HepG2 (cell line): ENCODE measurements at regions not wholly inside any gene's neighbourhood (a gene's known extent, or its start where the extent isn't known, plus 50 kb on each side); places are given as distances from the start of the nearest gene placed in this dataset.

Experiments used
- ARNTL ChIP-seq: sonication (generic); formaldehyde crosslinking; IDR thresholded peaks from 2 replicates; pipeline ENCODE4 v1.4.0; 2020; ENCODE audit warnings: mild to moderate bottlenecking, missing genetic modification reagents
- FOXP1 ChIP-seq, 2 experiments: fragments of 450-650 bp in 1 of 2; IDR thresholded peaks; 2 replicates each; pipeline ENCODE4 v1.6.1; 2017 to 2018; ENCODE audit warnings: antibody characterized with exemption in 1 of 2
- MED13 ChIP-seq: sonication (generic); formaldehyde crosslinking; IDR thresholded peaks from 2 replicates; pipeline ENCODE4 v1.5.0; 2020; ENCODE audit warnings: missing genetic modification reagents
- PHF21A ChIP-seq: sonication (generic); formaldehyde crosslinking; IDR thresholded peaks from 2 replicates; pipeline ENCODE4 v1.5.0; 2020; ENCODE audit warnings: mild to moderate bottlenecking, missing genetic modification reagents
- RORA ChIP-seq: sonication (generic); formaldehyde crosslinking; IDR thresholded peaks from 2 replicates; pipeline ENCODE4 v1.5.0; 2020; ENCODE audit warnings: mild to moderate bottlenecking, missing genetic modification reagents, moderate library complexity
- SMC3 ChIP-seq: IDR thresholded peaks from 2 replicates; pipeline ENCODE4 v1.6.1; 2011; ENCODE audit warnings: low read length, improper control_type of control experiment
- ZNF121 ChIP-seq: sonication (generic); formaldehyde crosslinking; IDR thresholded peaks from 2 replicates; pipeline ENCODE4 v1.5.0; 2020; ENCODE audit warnings: mild to moderate bottlenecking, missing genetic modification reagents
- ZNF274 ChIP-seq: sonication (generic); formaldehyde crosslinking; IDR thresholded peaks from 2 replicates; pipeline ENCODE4 v1.5.1; 2020; ENCODE audit warnings: mild to moderate bottlenecking, missing genetic modification reagents
- ZNF343 ChIP-seq: sonication (generic); formaldehyde crosslinking; IDR thresholded peaks from 2 replicates; pipeline ENCODE4 v1.4.0; 2020; ENCODE audit warnings: mild to moderate bottlenecking, missing genetic modification reagents
- ZNF616 ChIP-seq: sonication (generic); formaldehyde crosslinking; IDR thresholded peaks from 2 replicates; pipeline ENCODE4 v1.5.0; 2020; ENCODE audit warnings: low read depth, mild to moderate bottlenecking, missing genetic modification reagents
- ZNF7 ChIP-seq: IDR thresholded peaks from 2 replicates; pipeline ENCODE4 v1.6.1; 2016; ENCODE audit warnings: missing biosample characterization, missing genetic modification reagents
- ZSCAN9 ChIP-seq: IDR thresholded peaks from 2 replicates; pipeline ENCODE4 v1.6.1; 2016; ENCODE audit warnings: borderline replicate concordance
- TF ChIP-seq, protein P1 (sequence below): sonication (generic); formaldehyde crosslinking; IDR thresholded peaks from 2 replicates; pipeline ENCODE4 v1.4.0; 2020; ENCODE audit warnings: missing genetic modification reagents, borderline replicate concordance
- TF ChIP-seq, protein P2 (sequence below): sonication (generic); formaldehyde crosslinking; IDR thresholded peaks from 2 replicates; pipeline ENCODE4 v1.4.0; 2020; ENCODE audit warnings: missing genetic modification reagents
- TF ChIP-seq, protein P3 (sequence below): sonication (generic); formaldehyde crosslinking; IDR thresholded peaks from 2 replicates; pipeline ENCODE4 v1.5.0; 2020; ENCODE audit warnings: missing genetic modification reagents, mild to moderate bottlenecking, borderline replicate concordance
- TF ChIP-seq, protein P4 (sequence below), 2 experiments: sonication (generic) in 1 of 2; formaldehyde crosslinking in 1 of 2; IDR thresholded peaks; 2 replicates each; pipeline versions ENCODE4 v1.5.1 to v1.6.1; 2011 to 2020; ENCODE audit warnings: borderline replicate concordance in 1 of 2, low read depth in 1 of 2, low read length in 1 of 2, mild to moderate bottlenecking in 1 of 2, missing genetic modification reagents in 1 of 2, moderate library complexity in 1 of 2
- TF ChIP-seq, protein P5 (sequence below): sonication (generic); formaldehyde crosslinking; IDR thresholded peaks from 2 replicates; pipeline ENCODE4 v1.8.1; 2023; ENCODE audit warnings: mild to moderate bottlenecking, missing genetic modification reagents, borderline replicate concordance
- TF ChIP-seq, protein P6 (sequence below): sonication (generic); formaldehyde crosslinking; conservative IDR thresholded peaks from 2 replicates; pipeline ENCODE4 v1.4.0; 2020; ENCODE audit warnings: missing genetic modification reagents
- TF ChIP-seq, protein P7 (sequence below): sonication (generic); formaldehyde crosslinking; IDR thresholded peaks from 2 replicates; pipeline ENCODE4 v1.8.1; 2023; ENCODE audit warnings: mild to moderate bottlenecking, missing genetic modification reagents

DNA sequence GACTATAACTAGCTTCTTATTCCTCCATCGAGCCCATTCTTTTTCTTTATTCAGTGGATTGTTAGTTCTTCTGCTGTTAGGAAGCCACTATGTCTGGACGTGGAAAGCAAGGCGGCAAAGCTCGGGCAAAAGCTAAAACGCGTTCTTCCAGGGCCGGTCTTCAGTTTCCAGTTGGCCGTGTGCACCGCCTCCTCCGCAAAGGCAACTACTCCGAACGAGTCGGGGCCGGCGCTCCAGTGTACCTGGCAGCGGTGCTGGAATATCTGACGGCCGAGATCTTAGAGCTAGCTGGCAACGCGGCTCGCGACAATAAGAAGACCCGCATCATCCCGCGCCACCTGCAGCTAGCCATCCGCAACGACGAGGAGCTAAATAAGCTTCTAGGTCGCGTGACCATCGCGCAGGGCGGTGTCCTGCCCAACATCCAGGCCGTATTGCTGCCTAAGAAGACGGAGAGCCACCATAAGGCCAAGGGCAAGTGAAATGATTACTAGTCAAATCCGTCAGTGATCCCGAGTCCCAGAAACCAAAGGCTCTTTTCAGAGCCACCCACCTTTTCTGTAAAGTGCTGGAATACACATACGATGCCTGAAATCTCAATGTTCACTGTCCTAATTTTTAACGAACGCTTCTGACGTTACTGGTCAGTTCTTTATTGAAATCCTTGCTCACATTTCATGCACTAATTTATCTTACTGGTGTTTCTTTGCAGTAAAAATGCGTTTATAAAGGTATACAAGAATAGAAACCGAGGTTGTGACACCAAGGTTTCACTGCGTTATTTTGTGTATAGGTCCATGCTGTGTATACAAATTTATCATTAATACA lies 129.9 kb downstream of the HFE start (continued):
- TF ChIP-seq, protein P1, sequence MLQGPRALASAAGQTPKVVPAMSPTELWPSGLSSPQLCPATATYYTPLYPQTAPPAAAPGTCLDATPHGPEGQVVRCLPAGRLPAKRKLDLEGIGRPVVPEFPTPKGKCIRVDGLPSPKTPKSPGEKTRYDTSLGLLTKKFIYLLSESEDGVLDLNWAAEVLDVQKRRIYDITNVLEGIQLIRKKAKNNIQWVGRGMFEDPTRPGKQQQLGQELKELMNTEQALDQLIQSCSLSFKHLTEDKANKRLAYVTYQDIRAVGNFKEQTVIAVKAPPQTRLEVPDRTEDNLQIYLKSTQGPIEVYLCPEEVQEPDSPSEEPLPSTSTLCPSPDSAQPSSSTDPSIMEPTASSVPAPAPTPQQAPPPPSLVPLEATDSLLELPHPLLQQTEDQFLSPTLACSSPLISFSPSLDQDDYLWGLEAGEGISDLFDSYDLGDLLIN (CRISPR knock-in tag) = no peak
- TF ChIP-seq ZNF274 (CRISPR knock-in tag) (peak; percentile 33; the same call in 1 of the 2 replicates), MED13 (CRISPR knock-in tag) (peak; percentile 44; the same call in 1 of the 2 replicates), ZNF7 (CRISPR knock-in tag) (no peak), ZNF343 (CRISPR knock-in tag) (no peak; the same call in none of the 2 replicates), ZNF121 (CRISPR knock-in tag) (no peak; the same call in 1 of the 2 replicates), RORA (CRISPR knock-in tag) (no peak), ZNF616 (no peak; the same call in 1 of the 2 replicates), FOXP1 (IDR thresholded peaks at IDR 0.05) (no peak), FOXP1 (CRISPR knock-in tag; IDR thresholded peaks at IDR 0.05) (no peak), ARNTL (CRISPR knock-in tag) (0 out of 2 replicates have a peak, but pooled peaks have one; percentile 43), ZSCAN9 (no peak), SMC3 (peak; percentile 52; the same call in 1 of the 2 replicates), PHF21A (CRISPR knock-in tag) (peak; percentile 90)
- TF ChIP-seq, protein P2, sequence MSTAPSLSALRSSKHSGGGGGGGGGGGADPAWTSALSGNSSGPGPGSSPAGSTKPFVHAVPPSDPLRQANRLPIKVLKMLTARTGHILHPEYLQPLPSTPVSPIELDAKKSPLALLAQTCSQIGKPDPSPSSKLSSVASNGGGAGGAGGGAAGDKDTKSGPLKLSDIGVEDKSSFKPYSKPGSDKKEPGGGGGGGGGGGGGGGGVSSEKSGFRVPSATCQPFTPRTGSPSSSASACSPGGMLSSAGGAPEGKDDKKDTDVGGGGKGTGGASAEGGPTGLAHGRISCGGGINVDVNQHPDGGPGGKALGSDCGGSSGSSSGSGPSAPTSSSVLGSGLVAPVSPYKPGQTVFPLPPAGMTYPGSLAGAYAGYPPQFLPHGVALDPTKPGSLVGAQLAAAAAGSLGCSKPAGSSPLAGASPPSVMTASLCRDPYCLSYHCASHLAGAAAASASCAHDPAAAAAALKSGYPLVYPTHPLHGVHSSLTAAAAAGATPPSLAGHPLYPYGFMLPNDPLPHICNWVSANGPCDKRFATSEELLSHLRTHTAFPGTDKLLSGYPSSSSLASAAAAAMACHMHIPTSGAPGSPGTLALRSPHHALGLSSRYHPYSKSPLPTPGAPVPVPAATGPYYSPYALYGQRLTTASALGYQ (CRISPR knock-in tag) = no peak
- TF ChIP-seq, protein P3, sequence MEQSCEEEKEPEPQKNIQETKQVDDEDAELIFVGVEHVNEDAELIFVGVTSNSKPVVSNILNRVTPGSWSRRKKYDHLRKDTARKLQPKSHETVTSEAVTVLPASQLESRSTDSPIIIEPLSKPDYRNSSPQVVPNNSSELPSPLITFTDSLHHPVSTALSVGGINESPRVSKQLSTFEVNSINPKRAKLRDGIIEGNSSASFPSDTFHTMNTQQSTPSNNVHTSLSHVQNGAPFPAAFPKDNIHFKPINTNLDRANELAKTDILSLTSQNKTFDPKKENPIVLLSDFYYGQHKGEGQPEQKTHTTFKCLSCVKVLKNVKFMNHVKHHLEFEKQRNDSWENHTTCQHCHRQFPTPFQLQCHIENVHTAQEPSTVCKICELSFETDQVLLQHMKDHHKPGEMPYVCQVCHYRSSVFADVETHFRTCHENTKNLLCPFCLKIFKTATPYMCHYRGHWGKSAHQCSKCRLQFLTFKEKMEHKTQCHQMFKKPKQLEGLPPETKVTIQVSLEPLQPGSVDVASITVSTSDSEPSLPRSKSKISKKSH (CRISPR knock-in tag) = peak; percentile 97
- TF ChIP-seq, protein P4, sequence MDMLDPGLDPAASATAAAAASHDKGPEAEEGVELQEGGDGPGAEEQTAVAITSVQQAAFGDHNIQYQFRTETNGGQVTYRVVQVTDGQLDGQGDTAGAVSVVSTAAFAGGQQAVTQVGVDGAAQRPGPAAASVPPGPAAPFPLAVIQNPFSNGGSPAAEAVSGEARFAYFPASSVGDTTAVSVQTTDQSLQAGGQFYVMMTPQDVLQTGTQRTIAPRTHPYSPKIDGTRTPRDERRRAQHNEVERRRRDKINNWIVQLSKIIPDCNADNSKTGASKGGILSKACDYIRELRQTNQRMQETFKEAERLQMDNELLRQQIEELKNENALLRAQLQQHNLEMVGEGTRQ (IDR thresholded peaks at IDR 0.05; ENCODE audit: low read depth, low read length) = peak; percentile 62
- TF ChIP-seq, protein P4 (CRISPR knock-in tag; IDR thresholded peaks at IDR 0.05; ENCODE audit: borderline replicate concordance) = peak; percentile 77
- TF ChIP-seq, protein P5, sequence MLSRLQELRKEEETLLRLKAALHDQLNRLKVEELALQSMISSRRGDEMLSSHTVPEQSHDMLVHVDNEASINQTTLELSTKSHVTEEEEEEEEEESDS (CRISPR knock-in tag) = peak; percentile 60
- TF ChIP-seq, protein P6, sequence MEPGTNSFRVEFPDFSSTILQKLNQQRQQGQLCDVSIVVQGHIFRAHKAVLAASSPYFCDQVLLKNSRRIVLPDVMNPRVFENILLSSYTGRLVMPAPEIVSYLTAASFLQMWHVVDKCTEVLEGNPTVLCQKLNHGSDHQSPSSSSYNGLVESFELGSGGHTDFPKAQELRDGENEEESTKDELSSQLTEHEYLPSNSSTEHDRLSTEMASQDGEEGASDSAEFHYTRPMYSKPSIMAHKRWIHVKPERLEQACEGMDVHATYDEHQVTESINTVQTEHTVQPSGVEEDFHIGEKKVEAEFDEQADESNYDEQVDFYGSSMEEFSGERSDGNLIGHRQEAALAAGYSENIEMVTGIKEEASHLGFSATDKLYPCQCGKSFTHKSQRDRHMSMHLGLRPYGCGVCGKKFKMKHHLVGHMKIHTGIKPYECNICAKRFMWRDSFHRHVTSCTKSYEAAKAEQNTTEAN (CRISPR knock-in tag) = peak; percentile 15; the same call in 1 of the 2 replicates
- TF ChIP-seq, protein P7, sequence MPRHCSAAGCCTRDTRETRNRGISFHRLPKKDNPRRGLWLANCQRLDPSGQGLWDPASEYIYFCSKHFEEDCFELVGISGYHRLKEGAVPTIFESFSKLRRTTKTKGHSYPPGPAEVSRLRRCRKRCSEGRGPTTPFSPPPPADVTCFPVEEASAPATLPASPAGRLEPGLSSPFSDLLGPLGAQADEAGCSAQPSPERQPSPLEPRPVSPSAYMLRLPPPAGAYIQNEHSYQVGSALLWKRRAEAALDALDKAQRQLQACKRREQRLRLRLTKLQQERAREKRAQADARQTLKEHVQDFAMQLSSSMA (CRISPR knock-in tag) = 0 out of 2 replicates have a peak, but pooled peaks have one; percentile 28
